KMS-11 (cell line): ENCODE measurements at regions not wholly inside any gene's neighbourhood (a gene's known extent, or its start where the extent isn't known, plus 50 kb on each side); places are given as distances from the start of the nearest gene placed in this dataset.
"Not testable (repeated sequence)": the region's sequence is repeated elsewhere in the genome, so short reads cannot be mapped to it uniquely, and the experiment has no call there.

Experiments
- H2AFZ ChIP-seq: fragments of 200-600 bp; sonication (generic); 2 replicates; pipeline ENCODE4 v1.6.1; 2016; ENCODE audit warnings: antibody characterized with exemption, mixed run types, low read depth
- H3K27ac ChIP-seq: fragments of 200-600 bp; sonication (generic); 2 replicates; pipeline ENCODE4 v1.6.1; 2016; ENCODE audit warnings: mild to moderate bottlenecking, mixed run types
- H3K27me3 ChIP-seq: fragments of 200-600 bp; sonication (generic); 2 replicates; pipeline ENCODE4 v1.6.1; 2017; ENCODE audit warnings: mild to moderate bottlenecking, low read depth, mixed run types, moderate library complexity; ENCODE audit not compliant: insufficient read depth
- H3K36me3 ChIP-seq: fragments of 200-600 bp; sonication (generic); 2 replicates; pipeline ENCODE4 v1.6.1; 2017; ENCODE audit warnings: mild to moderate bottlenecking, mixed run types; ENCODE audit not compliant: insufficient read depth
- H3K4me1 ChIP-seq: fragments of 200-600 bp; sonication (generic); 2 replicates; pipeline ENCODE4 v1.6.1; 2016; ENCODE audit warnings: mild to moderate bottlenecking, low read depth, mixed run types; ENCODE audit not compliant: poor library complexity, severe bottlenecking
- H3K4me2 ChIP-seq: fragments of 200-600 bp; sonication (generic); 2 replicates; pipeline ENCODE4 v1.7.0; 2016; ENCODE audit warnings: mild to moderate bottlenecking, mixed run types
- H3K4me3 ChIP-seq: fragments of 200-600 bp; sonication (generic); IDR thresholded peaks from 2 replicates; pipeline ENCODE4 v1.6.1; 2017; ENCODE audit warnings: low read depth, low read length, mixed read lengths; ENCODE audit not compliant: insufficient read depth
- H3K79me2 ChIP-seq: fragments of 200-600 bp; sonication (generic); 2 replicates; pipeline ENCODE4 v1.6.1; 2016; ENCODE audit warnings: low read depth, mixed run types; ENCODE audit not compliant: insufficient read depth
- H3K9ac ChIP-seq: fragments of 200-600 bp; sonication (generic); 2 replicates; pipeline ENCODE4 v1.6.1; 2016; ENCODE audit warnings: mild to moderate bottlenecking, mixed run types
- H4K20me1 ChIP-seq: fragments of 200-600 bp; sonication (generic); 2 replicates; pipeline ENCODE4 v1.6.1; 2016; ENCODE audit warnings: mild to moderate bottlenecking, mixed run types; ENCODE audit not compliant: insufficient read depth
- CTCF ChIP-seq: fragments of 200-600 bp; sonication (generic); conservative IDR thresholded peaks from 2 replicates; pipeline ENCODE4 v1.6.1; 2017; ENCODE audit warnings: low read depth, mild to moderate bottlenecking, antibody characterized with exemption, low read length, moderate library complexity, mixed read lengths

DNA sequence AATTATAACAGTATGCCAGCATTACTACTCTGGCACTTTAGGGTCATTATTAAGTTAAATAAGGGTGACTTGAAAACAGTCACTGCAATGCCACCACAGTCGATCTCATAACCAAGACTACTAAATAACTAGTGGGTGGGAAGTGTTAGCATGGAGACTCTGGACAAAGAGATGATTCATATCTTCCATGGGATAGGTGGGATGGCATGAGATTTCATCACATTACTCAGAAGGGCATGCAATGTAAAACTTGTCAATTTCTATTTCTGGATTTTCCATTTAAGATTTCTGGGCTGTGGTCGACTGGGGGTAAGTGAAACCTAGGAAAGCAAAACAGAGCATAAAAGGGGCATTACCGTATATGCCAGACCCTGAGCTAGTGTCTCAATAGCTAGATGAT is 538.9 kb upstream of the GRM7 start:
- Histone ChIP-seq H3K9ac (no peak overlapping the region), H3K79me2 (no peaks in the 10 kb centered on the region), H2AFZ (no peak overlapping the region), H3K27ac (no peak overlapping the region), H3K36me3 (no peaks in the 10 kb centered on the region), H3K4me2 (no peak overlapping the region), H4K20me1 (no peaks in the 10 kb centered on the region), H3K4me1 (no peaks in the 10 kb centered on the region), H3K27me3 (no peaks in the 10 kb centered on the region), H3K4me3 (no peak overlapping the region)
- no peak for TF ChIP-seq CTCF

DNA sequence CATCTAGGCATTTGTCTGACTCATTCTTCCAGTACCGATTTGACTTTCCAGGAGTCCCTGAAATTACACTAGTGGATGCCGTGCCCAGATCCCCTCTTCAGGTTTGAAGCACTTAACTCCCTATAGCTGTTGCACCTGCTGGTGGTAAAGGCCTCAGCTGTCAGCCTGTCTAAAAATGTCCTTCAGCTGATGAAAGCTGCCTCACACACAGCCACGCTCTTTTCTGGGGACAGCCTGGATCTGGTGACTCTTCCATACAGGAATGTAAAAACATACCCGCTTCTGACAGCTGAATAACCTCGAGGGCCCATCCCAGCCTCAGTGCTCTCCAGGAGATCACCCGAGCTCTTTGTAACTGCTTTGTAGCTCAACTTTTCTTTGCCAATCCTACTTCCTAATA is 534.1 kb upstream of the GRM7 start:
- no peak for TF ChIP-seq CTCF

GRCh38 chr3:6340980-6341325 is 520.0 kb upstream of the GRM7 start:
- not testable (repeated sequence) for H3K9ac ChIP-seq, H3K4me3 ChIP-seq, H3K79me2 ChIP-seq, H3K27me3 ChIP-seq, H3K4me2 ChIP-seq, H2AFZ ChIP-seq, H3K27ac ChIP-seq, H3K36me3 ChIP-seq, H3K4me1 ChIP-seq, H4K20me1 ChIP-seq

More for the DNA sequence above, 534.1 kb upstream of the GRM7 start:
- H3K4me2 ChIP-seq: no peak overlapping the region
- H3K9ac ChIP-seq: no peak overlapping the region
- no peak overlapping the region for H3K4me3 ChIP-seq
- H4K20me1 ChIP-seq: no peaks in the 10 kb centered on the region
- no peaks in the 10 kb centered on the region for H3K36me3 ChIP-seq
- no peaks in the 10 kb centered on the region for H3K27me3 ChIP-seq
- no peaks in the 10 kb centered on the region for H3K4me1 ChIP-seq
- no peak overlapping the region for H3K27ac ChIP-seq
- H2AFZ ChIP-seq: no peak overlapping the region
- H3K79me2 ChIP-seq: no peaks in the 10 kb centered on the region

DNA sequence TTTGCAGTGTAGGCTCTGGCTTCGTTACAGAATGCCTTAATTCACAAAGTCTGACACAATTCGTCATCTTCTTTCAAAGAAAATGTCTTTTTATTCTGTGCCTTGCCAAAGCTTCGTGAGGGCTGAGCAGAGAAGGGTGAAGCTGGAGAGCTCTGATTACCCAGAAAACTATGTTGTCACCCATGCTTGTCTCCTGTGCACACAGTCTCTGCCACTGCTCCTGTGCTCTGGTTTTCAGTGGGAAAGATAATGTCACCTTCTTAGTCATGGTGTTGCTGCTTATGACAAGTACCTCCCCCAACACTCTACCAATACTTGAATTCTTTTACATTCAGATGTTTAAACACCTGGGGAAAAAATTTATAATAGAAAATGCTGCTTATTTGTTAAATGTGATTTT is 509.2 kb upstream of the GRM7 start:
- H3K27ac ChIP-seq: no peak overlapping the region
- H3K27me3 ChIP-seq: no peaks in the 10 kb centered on the region
- H3K36me3 ChIP-seq: no peaks in the 10 kb centered on the region
- no peak overlapping the region for H3K4me2 ChIP-seq
- TF ChIP-seq CTCF: no peak
- H2AFZ ChIP-seq: no peak overlapping the region
- H3K9ac ChIP-seq: no peak overlapping the region
- H4K20me1 ChIP-seq: no peaks in the 10 kb centered on the region
- H3K4me3 ChIP-seq: no peak overlapping the region
- no peaks in the 10 kb centered on the region for H3K79me2 ChIP-seq
- H3K4me1 ChIP-seq: no peaks in the 10 kb centered on the region

DNA sequence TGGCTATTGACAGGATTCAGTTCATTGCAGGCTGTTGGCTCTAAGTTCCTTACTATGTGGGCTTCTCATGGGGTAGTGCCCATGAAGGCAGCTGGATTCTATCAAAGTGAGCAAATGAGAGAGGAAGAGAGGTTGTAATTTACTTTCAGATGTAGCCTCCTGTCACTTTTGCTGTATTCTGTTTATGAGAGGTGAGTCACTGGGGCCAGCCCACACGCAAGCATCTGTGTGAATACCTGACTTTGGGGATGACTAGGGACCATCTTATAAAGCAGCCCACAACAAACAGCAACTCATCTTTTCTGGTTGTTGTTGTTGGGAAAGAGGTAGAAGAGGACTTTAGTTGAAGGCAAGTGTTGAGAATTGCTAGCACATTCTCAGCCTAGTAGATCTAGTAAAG is 506.3 kb upstream of the GRM7 start:
- Histone ChIP-seq H3K27ac (no peak overlapping the region), H3K4me1 (no peaks in the 10 kb centered on the region), H3K4me2 (no peak overlapping the region), H3K4me3 (no peak overlapping the region), H3K9ac (no peak overlapping the region), H2AFZ (no peak overlapping the region), H3K36me3 (no peaks in the 10 kb centered on the region), H4K20me1 (no peaks in the 10 kb centered on the region), H3K27me3 (no peaks in the 10 kb centered on the region), H3K79me2 (no peaks in the 10 kb centered on the region)
- TF ChIP-seq CTCF: no peak
